NCI-H1105 treated with DMSO at 0.1 percent for 48 hours (cell line): ENCODE measurements at regions not wholly inside any gene's neighbourhood (a gene's known extent, or its start where the extent isn't known, plus 50 kb on each side); places are given as distances from the start of the nearest gene placed in this dataset.

ENCODE experiments used
- DNase-seq: peaks from one replicate; lab custom pipeline; 2025; lab: John Stamatoyannopoulos, UW

- no peak for DNase-seq
Observed at GRCh38 chr7:25633426-25634036, 405.2 kb upstream of the NPVF start.

GRCh38 chr7:25636168-25636567 is 407.9 kb upstream of the NPVF start:
- DNase-seq, result no peak

GRCh38 chr7:25636871-25637283 is 408.6 kb upstream of the NPVF start:
- no peak for DNase-seq

- no peak for DNase-seq
Observed at GRCh38 chr7:25638068-25638467, 409.8 kb upstream of the NPVF start.

- no peak for DNase-seq
Observed at GRCh38 chr7:25638590-25639244, 410.4 kb upstream of the NPVF start.

- no peak for DNase-seq
Observed at GRCh38 chr7:25642849-25643248, 414.6 kb upstream of the NPVF start.

- DNase-seq, result no peak
Observed at GRCh38 chr7:25643286-25643685, 415.0 kb upstream of the NPVF start.

- DNase-seq, result no peak
Observed at GRCh38 chr7:25643770-25644394, 415.6 kb upstream of the NPVF start.

GRCh38 chr7:25646726-25647413 is 418.6 kb upstream of the NPVF start:
- DNase-seq, result no peak

- no peak for DNase-seq
Observed at GRCh38 chr7:25647872-25648271, 419.6 kb upstream of the NPVF start.

GRCh38 chr7:25652366-25652765 is 424.1 kb upstream of the NPVF start:
- no peak for DNase-seq

DNA sequence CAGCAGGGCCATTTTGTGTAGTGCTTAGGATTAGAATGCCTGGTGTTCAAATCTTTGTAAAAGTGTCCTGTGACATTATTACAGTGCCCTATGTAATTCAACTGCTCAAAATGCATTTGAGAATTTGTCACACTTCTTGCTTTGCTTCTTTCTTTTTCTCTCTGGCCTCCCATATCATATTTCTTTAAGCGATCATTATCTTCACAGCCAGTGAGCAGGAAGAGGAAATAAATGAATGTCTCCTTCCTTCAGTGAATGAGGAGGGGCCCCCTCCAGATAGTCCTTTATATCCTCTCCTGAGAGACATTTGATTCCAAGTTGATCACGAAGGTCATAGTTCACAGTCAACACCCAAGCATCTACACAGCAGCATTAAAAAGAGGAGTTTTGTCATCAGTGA is 425.1 kb upstream of the NPVF start:
- DNase-seq, result no peak

- no peak for DNase-seq
Observed at GRCh38 chr7:25656071-25656470, 427.8 kb upstream of the NPVF start.

DNA sequence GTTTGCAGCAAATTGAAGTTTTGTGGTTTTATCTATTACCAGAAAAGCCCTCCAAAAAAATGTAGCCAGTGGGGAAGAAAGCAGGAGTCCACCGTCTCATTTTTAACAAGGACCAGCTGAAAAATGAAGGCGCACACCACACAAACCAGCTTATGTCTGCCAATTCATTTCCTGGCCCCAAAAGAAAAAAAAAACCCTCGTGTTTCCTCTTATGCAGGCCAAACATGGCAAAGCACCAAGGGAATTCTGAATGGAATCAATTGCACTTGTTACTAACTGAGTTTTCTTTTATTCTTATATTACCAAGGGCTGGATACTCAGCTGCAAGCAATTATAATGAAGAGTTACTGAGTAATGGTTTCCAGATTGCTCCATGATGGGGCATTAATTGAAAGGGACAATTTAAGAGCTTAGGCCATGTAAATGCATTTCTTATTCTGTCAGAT is 428.3 kb upstream of the NPVF start:
- DNase-seq, result peak; percentile 76

DNA sequence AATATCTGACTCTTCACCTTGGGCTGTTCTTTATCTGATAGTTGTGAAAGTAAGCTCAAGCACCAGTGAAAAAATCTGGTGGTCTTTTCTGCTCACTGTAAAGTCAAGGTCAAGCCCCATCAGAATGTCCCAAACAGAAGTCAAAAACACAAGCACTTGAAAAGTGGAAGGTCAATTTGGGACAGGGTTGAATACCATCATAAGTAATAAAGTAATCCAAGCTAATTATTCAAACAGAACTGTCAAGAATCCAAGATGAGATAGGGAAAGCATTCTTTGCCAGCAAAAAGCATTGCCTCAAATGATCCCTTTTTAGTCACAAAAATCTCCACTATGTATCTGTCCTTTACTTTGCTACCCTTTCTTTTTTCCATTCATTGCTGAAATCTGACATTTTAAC is 430.1 kb upstream of the NPVF start:
- no peak for DNase-seq

DNA sequence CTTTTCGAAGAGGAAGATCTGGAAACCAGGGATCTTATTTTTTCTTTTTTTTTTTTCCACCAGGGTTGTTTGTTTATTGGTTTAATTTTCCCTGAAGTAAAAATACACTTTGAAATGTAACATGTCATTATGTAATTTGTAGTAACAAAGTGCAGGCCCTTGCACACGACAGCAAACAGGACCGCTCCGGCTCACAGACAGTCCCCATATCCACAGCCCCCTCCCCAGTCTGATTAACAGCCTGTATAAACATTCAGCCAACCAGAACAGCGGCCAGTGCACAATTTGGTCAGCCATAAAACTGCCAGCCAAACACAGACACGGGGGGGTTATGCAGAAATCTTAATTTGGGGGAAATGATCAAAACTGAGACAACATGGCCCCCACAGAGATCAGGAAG is 431.6 kb upstream of the NPVF start:
- DNase-seq, result no peak

DNA sequence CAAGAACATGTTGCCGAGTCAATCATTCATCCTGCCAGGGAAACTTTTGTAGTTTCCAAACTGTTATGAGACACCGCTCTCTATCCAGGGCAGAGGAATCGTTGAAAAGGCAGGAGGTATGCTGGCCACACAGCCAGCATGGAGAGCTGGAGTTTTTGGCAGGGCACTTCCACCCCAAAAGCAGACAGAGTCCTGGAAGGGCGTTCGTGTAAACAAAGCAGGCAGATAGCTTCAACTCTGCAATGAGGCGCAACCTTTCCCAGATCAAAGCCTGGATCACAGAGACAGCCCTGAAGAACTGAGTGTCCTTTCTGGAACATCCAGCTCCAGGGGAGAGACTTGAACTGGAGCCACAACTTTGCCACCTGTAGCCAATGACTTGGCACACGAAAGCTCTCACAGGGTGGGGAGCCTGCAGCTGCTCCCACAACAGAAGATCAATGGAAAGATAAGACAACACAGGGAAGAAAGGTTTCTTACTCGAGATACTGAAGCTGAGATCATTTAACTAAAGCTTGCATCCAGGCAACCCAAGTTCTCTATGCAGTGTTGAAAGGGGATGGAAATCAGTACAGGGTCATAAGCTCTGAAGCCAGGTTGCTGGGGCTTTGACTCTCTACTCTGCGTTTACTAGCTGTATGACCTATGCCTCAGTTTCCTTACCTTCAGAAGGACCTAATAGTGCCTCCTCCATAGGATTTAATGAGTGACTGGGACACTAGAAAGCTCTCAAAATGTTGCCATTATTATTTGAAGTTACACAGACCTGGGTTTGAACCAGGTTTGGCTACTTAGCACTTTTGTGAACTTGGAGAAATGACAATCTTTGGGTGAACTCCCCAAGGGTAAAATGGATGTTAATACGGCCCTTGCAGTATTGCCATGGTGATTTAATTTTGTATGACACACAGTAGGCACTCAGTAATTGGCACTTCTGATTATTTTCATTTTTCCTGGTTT is 434.8 kb upstream of the NPVF start:
- no peak for DNase-seq

DNA sequence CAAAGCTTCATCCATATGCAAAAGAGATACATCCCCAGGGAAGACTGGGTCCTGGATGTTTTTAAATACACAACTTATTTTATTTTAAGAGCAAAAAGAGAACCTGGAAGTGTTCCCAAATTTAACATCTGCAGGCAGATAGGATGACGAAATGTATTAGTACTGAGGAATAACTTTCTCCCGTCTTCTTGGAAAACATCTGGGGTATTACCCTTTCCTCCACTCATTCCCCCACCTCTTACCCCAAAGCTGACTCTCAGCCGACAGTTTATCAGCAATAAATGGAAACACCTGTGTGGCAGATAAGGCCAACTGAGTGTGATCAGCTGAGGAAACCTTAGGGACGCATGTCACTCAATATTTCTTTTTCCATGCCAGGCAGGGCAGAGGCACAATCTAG is 435.6 kb upstream of the NPVF start:
- no peak for DNase-seq

GRCh38 chr7:25664593-25664992 is 436.3 kb upstream of the NPVF start:
- no peak for DNase-seq

GRCh38 chr7:25665374-25665773 is 437.1 kb upstream of the NPVF start:
- DNase-seq, result no peak

GRCh38 chr7:25665903-25666670 is 437.8 kb upstream of the NPVF start:
- no peak for DNase-seq
